WERI-Rb-1 (cell line): ENCODE measurements at regions not wholly inside any gene's neighbourhood (a gene's known extent, or its start where the extent isn't known, plus 50 kb on each side); places are given as distances from the start of the nearest gene placed in this dataset.

Source experiments
- DNase-seq: peaks from one replicate; pipeline ENCODE4 v3.0.0-alpha.2; 2020
- H3K27ac ChIP-seq: fragments of 250-450 bp; sonication (Bioruptor Pico); 2 replicates; pipeline ENCODE4 v1.5.1; 2020; ENCODE audit warnings: mild to moderate bottlenecking, moderate library complexity
- H3K27me3 ChIP-seq: fragments of 250-450 bp; sonication (Bioruptor Pico); 2 replicates; pipeline ENCODE4 v1.5.1; 2021; ENCODE audit warnings: mild to moderate bottlenecking, low read depth, moderate library complexity; ENCODE audit not compliant: insufficient read depth, severe bottlenecking
- H3K36me3 ChIP-seq: fragments of 250-450 bp; sonication (Bioruptor Pico); 2 replicates; pipeline ENCODE4 v1.5.1; 2020; ENCODE audit warnings: mild to moderate bottlenecking, moderate library complexity
- H3K4me3 ChIP-seq: 2 replicates; pipeline ENCODE4 v1.5.1; 2011; ENCODE audit warnings: low read depth, mild to moderate bottlenecking, control low read depth, low read length
- H3K9me3 ChIP-seq: fragments of 250-450 bp; sonication (Bioruptor Pico); 2 replicates; pipeline ENCODE4 v1.5.1; 2021; ENCODE audit warnings: mild to moderate bottlenecking, moderate library complexity; ENCODE audit not compliant: severe bottlenecking
- TF ChIP-seq, protein P1 (sequence below): IDR thresholded peaks from 2 replicates; pipeline ENCODE4 v1.5.1; 2011; ENCODE audit warnings: low read depth, mild to moderate bottlenecking, control low read depth, inconsistent platforms, low read length

DNA sequence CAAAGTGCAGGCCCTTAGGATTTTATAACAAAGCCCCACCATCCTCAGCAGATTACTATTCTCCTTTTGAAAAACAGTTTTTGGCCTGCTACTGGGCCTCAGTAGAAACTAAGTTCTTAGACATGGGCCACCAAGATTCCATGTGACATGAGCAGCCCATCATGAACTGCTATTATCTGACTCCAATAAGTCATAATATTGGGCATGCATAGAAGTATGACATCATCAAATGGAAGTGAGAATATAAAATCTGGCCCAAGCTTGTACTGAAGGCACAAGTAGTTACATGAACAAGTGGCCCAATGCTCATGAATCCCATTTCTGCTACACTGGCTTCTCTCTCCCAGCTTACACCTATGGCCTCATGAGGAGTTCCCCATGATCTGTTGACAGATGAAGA is 404.8 kb downstream of the EPHA5 start:
- Histone ChIP-seq H3K4me3 (no peak overlapping the region), H3K27ac (no peak overlapping the region), H3K9me3 (no peaks in the 10 kb centered on the region), H3K27me3 (no peaks in the 10 kb centered on the region), H3K36me3 (no peaks in the 10 kb centered on the region)
- no peak for DNase-seq
- TF ChIP-seq, protein P1, sequence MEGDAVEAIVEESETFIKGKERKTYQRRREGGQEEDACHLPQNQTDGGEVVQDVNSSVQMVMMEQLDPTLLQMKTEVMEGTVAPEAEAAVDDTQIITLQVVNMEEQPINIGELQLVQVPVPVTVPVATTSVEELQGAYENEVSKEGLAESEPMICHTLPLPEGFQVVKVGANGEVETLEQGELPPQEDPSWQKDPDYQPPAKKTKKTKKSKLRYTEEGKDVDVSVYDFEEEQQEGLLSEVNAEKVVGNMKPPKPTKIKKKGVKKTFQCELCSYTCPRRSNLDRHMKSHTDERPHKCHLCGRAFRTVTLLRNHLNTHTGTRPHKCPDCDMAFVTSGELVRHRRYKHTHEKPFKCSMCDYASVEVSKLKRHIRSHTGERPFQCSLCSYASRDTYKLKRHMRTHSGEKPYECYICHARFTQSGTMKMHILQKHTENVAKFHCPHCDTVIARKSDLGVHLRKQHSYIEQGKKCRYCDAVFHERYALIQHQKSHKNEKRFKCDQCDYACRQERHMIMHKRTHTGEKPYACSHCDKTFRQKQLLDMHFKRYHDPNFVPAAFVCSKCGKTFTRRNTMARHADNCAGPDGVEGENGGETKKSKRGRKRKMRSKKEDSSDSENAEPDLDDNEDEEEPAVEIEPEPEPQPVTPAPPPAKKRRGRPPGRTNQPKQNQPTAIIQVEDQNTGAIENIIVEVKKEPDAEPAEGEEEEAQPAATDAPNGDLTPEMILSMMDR, result no peak

DNA sequence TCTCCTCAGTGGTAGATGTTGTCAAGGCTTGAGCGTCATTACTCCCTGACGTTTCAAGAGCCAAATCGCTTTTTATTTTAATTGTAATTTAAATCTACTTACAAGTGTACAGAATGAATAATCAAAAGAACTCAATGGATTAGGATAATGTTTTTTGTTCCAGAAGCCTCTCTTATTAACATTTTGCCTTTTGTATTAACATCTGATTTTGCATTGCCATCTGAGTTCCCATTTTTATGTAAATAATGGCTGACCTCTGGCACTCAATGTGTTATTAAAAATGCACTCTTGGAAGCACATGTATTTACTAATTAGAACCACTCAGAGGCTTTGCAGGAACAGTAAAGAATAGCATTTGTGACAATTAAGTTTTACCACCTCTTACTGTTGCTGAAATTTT is 411.0 kb downstream of the EPHA5 start:
- H3K4me3 ChIP-seq, result no peak overlapping the region
- H3K27me3 ChIP-seq, result no peaks in the 10 kb centered on the region
- DNase-seq, result no peak
- no peaks in the 10 kb centered on the region for H3K9me3 ChIP-seq
- TF ChIP-seq, protein P1, result no peak
- H3K27ac ChIP-seq, result no peak overlapping the region
- no peaks in the 10 kb centered on the region for H3K36me3 ChIP-seq

DNA sequence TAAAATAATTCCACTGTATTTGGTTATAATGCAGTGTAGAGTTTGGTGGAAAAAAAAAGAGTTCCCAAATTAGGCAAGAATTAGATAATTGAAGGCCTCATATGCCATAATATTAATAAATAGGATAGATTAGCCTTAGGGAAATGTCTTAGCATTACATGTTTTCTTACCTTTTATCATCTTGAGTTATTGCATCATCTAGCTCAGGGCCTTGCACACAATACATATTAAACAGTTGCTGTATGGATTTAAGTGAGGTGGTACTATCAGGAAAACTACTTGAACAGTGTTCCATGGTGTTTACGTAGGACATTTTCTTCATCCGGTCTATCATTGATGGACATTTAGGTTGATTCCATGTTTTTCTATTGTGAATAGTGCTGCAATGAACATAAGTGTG is 419.4 kb downstream of the EPHA5 start:
- TF ChIP-seq, protein P1, result no peak
- Histone ChIP-seq H3K27me3 (no peaks in the 10 kb centered on the region), H3K4me3 (no peak overlapping the region), H3K36me3 (no peaks in the 10 kb centered on the region), H3K9me3 (no peaks in the 10 kb centered on the region), H3K27ac (no peak overlapping the region)
- DNase-seq, result no peak

DNA sequence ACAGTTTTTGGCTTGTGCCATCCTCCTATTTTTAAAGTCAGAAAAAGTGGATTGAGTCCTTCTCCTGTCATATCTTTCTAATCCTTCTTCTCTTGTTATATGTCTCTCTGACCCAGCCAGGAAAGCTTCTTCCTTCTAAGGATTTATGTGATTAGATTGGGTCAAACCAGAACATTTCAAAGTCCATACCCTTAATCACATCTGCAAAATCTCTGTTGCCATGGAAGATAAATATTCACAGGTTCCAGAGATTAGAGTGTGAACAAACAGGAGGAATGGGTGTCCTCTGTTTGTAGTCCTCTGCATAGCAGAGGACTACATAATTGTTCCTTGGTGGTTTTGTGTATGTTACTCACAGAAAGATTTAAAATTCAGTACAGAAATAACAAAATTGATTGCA is 421.2 kb downstream of the EPHA5 start:
- no peak for DNase-seq
- no peak overlapping the region for H3K4me3 ChIP-seq
- no peaks in the 10 kb centered on the region for H3K27me3 ChIP-seq
- H3K36me3 ChIP-seq, result no peaks in the 10 kb centered on the region
- TF ChIP-seq, protein P1, result no peak
- H3K27ac ChIP-seq, result no peak overlapping the region
- H3K9me3 ChIP-seq, result no peaks in the 10 kb centered on the region

DNA sequence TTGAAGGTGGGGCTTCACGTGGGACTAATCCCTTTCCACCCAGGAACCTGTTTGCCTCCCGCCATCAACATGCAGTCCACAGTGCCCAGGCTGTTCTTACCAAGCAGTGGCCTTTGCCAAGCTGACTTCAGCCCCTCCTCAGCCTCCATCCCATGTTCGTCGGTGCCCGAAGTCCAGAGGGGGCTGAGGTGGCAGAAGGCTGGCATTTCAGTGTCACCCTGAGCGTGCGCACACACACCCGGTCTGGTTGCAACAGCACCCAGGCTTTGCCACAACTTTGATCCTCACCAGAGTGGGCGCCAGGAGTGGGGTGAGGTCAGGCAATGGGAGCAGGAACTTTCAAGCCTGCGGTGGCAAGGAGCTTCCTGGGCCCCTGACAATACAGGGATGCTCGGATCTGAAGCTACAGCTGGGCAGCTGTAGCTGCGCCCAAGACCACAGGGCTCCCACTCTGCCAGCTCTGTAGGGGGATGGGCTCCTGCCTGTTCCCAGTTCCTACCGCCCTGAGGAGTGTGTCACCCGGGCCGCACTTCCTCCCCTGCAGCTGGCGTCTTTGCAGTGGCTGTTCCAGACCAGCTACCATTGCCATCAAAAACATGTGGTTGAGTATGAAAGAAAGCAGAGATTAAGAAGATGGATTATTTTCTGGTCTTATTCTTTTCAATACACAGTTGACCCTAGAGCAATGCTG is 428.0 kb downstream of the EPHA5 start:
- no peaks in the 10 kb centered on the region for H3K36me3 ChIP-seq
- no peak overlapping the region for H3K4me3 ChIP-seq
- no peaks in the 10 kb centered on the region for H3K9me3 ChIP-seq
- H3K27me3 ChIP-seq, result no peaks in the 10 kb centered on the region
- no peak overlapping the region for H3K27ac ChIP-seq
- TF ChIP-seq, protein P1, result no peak
- no peak for DNase-seq
